ENCODE measurements at regions not wholly inside any gene's neighbourhood (a gene's known extent, or its start where the extent isn't known, plus 50 kb on each side); places are given as distances from the start of the nearest gene placed in this dataset.

DNA sequence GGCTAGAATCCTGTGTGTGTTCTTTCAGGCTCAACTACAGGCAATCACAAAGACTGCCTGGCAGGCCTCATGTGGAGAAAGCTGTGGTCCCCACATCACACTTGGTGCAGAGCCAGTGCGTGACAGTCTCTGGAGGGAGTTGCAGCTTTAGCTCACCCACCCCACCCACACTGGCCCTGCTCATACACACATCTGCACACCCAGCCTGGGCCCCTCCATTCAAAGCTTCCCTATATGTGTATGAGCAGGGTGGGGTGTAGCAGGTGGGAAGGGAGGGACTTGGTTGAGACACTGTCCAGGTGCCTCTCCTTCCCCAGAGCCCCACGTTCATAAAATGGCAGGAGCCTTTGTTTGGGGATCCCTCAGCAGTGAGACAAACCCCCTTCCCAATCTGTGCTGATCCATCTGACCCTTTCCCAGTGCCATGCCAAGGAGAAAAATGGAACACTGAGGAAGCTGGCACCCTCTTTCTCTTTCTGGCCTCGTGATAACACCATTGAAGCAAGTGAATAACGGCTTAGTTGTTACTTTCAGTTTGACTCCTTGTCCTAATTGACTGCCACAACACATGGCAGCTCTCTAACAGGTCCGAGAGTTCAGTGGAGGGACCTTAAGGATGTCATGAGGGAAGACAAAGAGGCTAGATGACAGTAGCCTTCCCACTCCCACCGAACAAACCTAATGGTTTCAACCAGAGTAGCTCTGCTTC, 53.8 kb upstream of the NRSN1 start:
- Histone ChIP-seq H3K9me3 (ENCODE audit: insufficient read depth, low read length) (no peaks in the 10 kb centered on the region), H3K4me2 (ENCODE audit: low read length) (no peak overlapping the region), H3K36me3 (replicated peaks; ENCODE audit: low read depth, low read length) (no peaks in the 10 kb centered on the region), H4K20me1 (ENCODE audit: insufficient read depth, low read length) (no peaks in the 10 kb centered on the region), H3K27ac (ENCODE audit: low read length) (no peak overlapping the region), H3K27me3 (ENCODE audit: low read depth, low read length) (no peaks in the 10 kb centered on the region), H3K79me2 (ENCODE audit: low read length) (no peaks in the 10 kb centered on the region), H3K9ac (ENCODE audit: low read length) (no peak overlapping the region), H3K4me3 (ENCODE audit: low read length) (no peak overlapping the region), H2AFZ (ENCODE audit: low read depth, low read length) (no peak overlapping the region), H3K4me1 (ENCODE audit: low read length) (peaks cover 17% of the 10 kb centered on the region)
- TF ChIP-seq, protein P1, sequence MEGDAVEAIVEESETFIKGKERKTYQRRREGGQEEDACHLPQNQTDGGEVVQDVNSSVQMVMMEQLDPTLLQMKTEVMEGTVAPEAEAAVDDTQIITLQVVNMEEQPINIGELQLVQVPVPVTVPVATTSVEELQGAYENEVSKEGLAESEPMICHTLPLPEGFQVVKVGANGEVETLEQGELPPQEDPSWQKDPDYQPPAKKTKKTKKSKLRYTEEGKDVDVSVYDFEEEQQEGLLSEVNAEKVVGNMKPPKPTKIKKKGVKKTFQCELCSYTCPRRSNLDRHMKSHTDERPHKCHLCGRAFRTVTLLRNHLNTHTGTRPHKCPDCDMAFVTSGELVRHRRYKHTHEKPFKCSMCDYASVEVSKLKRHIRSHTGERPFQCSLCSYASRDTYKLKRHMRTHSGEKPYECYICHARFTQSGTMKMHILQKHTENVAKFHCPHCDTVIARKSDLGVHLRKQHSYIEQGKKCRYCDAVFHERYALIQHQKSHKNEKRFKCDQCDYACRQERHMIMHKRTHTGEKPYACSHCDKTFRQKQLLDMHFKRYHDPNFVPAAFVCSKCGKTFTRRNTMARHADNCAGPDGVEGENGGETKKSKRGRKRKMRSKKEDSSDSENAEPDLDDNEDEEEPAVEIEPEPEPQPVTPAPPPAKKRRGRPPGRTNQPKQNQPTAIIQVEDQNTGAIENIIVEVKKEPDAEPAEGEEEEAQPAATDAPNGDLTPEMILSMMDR (IDR thresholded peaks at IDR 0.05; ENCODE audit: low read depth, low read length): no peak
- TF ChIP-seq EZH2phosphoT487 (IDR thresholded peaks at IDR 0.05; ENCODE audit: low read depth): no peak

DNA sequence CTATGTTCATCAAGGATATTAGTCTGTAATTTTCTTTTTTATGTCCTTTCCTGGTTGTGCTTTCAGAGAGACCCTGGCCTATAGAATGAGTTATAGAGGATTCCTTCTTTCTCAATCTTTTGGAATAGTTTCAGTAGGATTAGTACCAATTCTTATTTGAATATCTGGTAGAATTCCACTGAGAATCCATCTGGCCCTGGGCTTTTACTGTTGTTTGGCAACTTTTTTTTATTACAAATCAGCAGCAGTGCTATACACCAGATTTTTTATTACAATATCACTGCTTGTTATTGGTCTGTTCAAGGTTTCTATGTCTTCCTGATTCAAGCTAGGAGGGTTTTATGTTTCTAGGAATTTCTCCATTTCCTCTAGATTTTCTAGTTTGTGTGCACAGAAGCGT, 50.0 kb upstream of the NRSN1 start:
- H3K27me3 ChIP-seq (ENCODE audit: low read depth, low read length): no peaks in the 10 kb centered on the region
- no peaks in the 10 kb centered on the region for H4K20me1 ChIP-seq (ENCODE audit: insufficient read depth, low read length)
- H3K79me2 ChIP-seq (ENCODE audit: low read length): no peaks in the 10 kb centered on the region
- no peak overlapping the region for H2AFZ ChIP-seq (ENCODE audit: low read depth, low read length)
- H3K27ac ChIP-seq (ENCODE audit: low read length): no peak overlapping the region
- H3K9me3 ChIP-seq (ENCODE audit: insufficient read depth, low read length): no peaks in the 10 kb centered on the region
- no peak overlapping the region for H3K4me2 ChIP-seq (ENCODE audit: low read length)
- H3K36me3 ChIP-seq (replicated peaks; ENCODE audit: low read depth, low read length): no peaks in the 10 kb centered on the region
- H3K4me1 ChIP-seq (ENCODE audit: low read length): peaks cover 6% of the 10 kb centered on the region
- H3K4me3 ChIP-seq (ENCODE audit: low read length): no peak overlapping the region
- TF ChIP-seq, protein P1 (IDR thresholded peaks at IDR 0.05; ENCODE audit: low read depth, low read length): no peak
- no peak for TF ChIP-seq EZH2phosphoT487 (IDR thresholded peaks at IDR 0.05; ENCODE audit: low read depth)
- no peak overlapping the region for H3K9ac ChIP-seq (ENCODE audit: low read length)

All from OCI-LY3 (cell line).